Astrocyte (in vitro differentiated cells and primary cell): ENCODE measurements at regions not wholly inside any gene's neighbourhood (a gene's known extent, or its start where the extent isn't known, plus 50 kb on each side); places are given as distances from the start of the nearest gene placed in this dataset.

Experiments
- CTCF ChIP-seq: IDR thresholded peaks from 2 replicates; pipeline ENCODE4 v1.5.1; 2011; ENCODE audit warnings: low read depth, mild to moderate bottlenecking, inconsistent platforms, low read length, moderate library complexity; ENCODE audit not compliant: insufficient read depth
- EZH2 ChIP-seq: IDR thresholded peaks from 2 replicates; pipeline ENCODE4 v1.6.1; 2012; ENCODE audit warnings: mild to moderate bottlenecking, low read length, inconsistent platforms; ENCODE audit not compliant: insufficient read depth

GRCh38 chr12:115553622-115554021 is 723.9 kb downstream of the MED13L start:
- TF ChIP-seq CTCF, result no peak
- no peak for TF ChIP-seq EZH2
